ENCODE measurements at regions not wholly inside any gene's neighbourhood (a gene's known extent, or its start where the extent isn't known, plus 50 kb on each side); places are given as distances from the start of the nearest gene placed in this dataset.
"Not testable (repeated sequence)": the region's sequence is repeated elsewhere in the genome, so short reads cannot be mapped to it uniquely, and the experiment has no call there.

- TF ChIP-seq CTCF (IDR thresholded peaks at IDR 0.05; ENCODE audit: poor library complexity, severe bottlenecking); TAF1 (IDR thresholded peaks at IDR 0.05; ENCODE audit: low read depth); MXI1 (conservative IDR thresholded peaks at IDR 0.05; ENCODE audit: poor library complexity, severe bottlenecking); EZH2 (IDR thresholded peaks at IDR 0.05; ENCODE audit: borderline replicate concordance, insufficient read depth, low read length, poor library complexity, severe bottlenecking); REST (IDR thresholded peaks at IDR 0.05; ENCODE audit: borderline replicate concordance): not testable (repeated sequence)
These were observed 286.6 kb downstream of the CYRIA start for GRCh38 chr2:16379061-16379460.
